ENCODE measurements at regions not wholly inside any gene's neighbourhood (a gene's known extent, or its start where the extent isn't known, plus 50 kb on each side); places are given as distances from the start of the nearest gene placed in this dataset.

- no peak for TF ChIP-seq CTCF (IDR thresholded peaks at IDR 0.05; ENCODE audit: low read depth, low read length)
- TF ChIP-seq EZH2phosphoT487 (IDR thresholded peaks at IDR 0.05; ENCODE audit: low read depth) = no peak
Measured at GRCh38 chrX:39465906-39466305, 631.9 kb downstream of the BCOR start.

All from OCI-LY3 (cell line).